HEK293T (cell line): ENCODE measurements at regions not wholly inside any gene's neighbourhood (a gene's known extent, or its start where the extent isn't known, plus 50 kb on each side); places are given as distances from the start of the nearest gene placed in this dataset.

Experiments
- CTCF ChIA-PET: fragments of 350-600 bp; formaldehyde crosslinking; extraction: SDS; loops from one replicate; lab custom pipeline; 2021; ENCODE audit warnings: antibody characterized with exemption, inconsistent platforms; lab: Yijun Ruan, JAX
- POLR2A ChIA-PET: fragments of 350-600 bp; formaldehyde crosslinking; extraction: SDS; loops from one replicate; lab custom pipeline; 2020; ENCODE audit warnings: antibody characterized with exemption, inconsistent platforms; lab: Yijun Ruan, JAX
- DNase-seq: peaks from one replicate; pipeline ENCODE4 v3.0.0; 2012; ENCODE audit warnings: mixed read lengths; ENCODE audit errors: extremely low spot score
- ARNT ChIP-seq: fragments of 450-650 bp; IDR thresholded peaks from 2 replicates; pipeline ENCODE4 v1.6.1; 2017; ENCODE audit warnings: mild to moderate bottlenecking
- BHLHE40 ChIP-seq: fragments of 450-650 bp; IDR thresholded peaks from 2 replicates; pipeline ENCODE4 v1.6.1; 2016; ENCODE audit warnings: mild to moderate bottlenecking, moderate library complexity, borderline replicate concordance
- CTBP1 ChIP-seq: fragments of 450-650 bp; IDR thresholded peaks from 2 replicates; pipeline ENCODE4 v1.6.1; 2016; ENCODE audit warnings: borderline replicate concordance
- ELF4 ChIP-seq: fragments of 450-650 bp; IDR thresholded peaks from 2 replicates; pipeline ENCODE4 v1.6.1; 2017; ENCODE audit warnings: antibody characterized with exemption
- FOXA1 ChIP-seq: fragments of 450-650 bp; IDR thresholded peaks from 2 replicates; pipeline ENCODE4 v1.6.1; 2016; ENCODE audit warnings: mild to moderate bottlenecking
- FOXK2 ChIP-seq: fragments of 450-650 bp; IDR thresholded peaks from 2 replicates; pipeline ENCODE4 v1.6.1; 2016; ENCODE audit warnings: mild to moderate bottlenecking
- FOXM1 ChIP-seq: fragments of 450-650 bp; IDR thresholded peaks from 2 replicates; pipeline ENCODE4 v1.6.1; 2017; ENCODE audit warnings: mild to moderate bottlenecking, borderline replicate concordance
- HDGF ChIP-seq: fragments of 450-650 bp; IDR thresholded peaks from 2 replicates; pipeline ENCODE4 v1.6.1; 2017; ENCODE audit warnings: antibody characterized with exemption, borderline replicate concordance
- L3MBTL2 ChIP-seq: fragments of 450-650 bp; conservative IDR thresholded peaks from 2 replicates; pipeline ENCODE4 v1.6.1; 2016; ENCODE audit warnings: mild to moderate bottlenecking
- LEF1 ChIP-seq: fragments of 450-650 bp; IDR thresholded peaks from 2 replicates; pipeline ENCODE4 v1.6.1; 2017; ENCODE audit warnings: mild to moderate bottlenecking, borderline replicate concordance
- NFRKB ChIP-seq: fragments of 450-650 bp; IDR thresholded peaks from 2 replicates; pipeline ENCODE4 v1.6.1; 2016; ENCODE audit warnings: mild to moderate bottlenecking, moderate library complexity
- PKNOX1 ChIP-seq: fragments of 450-650 bp; IDR thresholded peaks from 2 replicates; pipeline ENCODE4 v1.6.1; 2016
- SP1 ChIP-seq: fragments of 450-650 bp; IDR thresholded peaks from 2 replicates; pipeline ENCODE4 v1.6.1; 2017
- SUZ12 ChIP-seq: fragments of 450-650 bp; IDR thresholded peaks from 2 replicates; pipeline ENCODE4 v1.6.1; 2016; ENCODE audit warnings: mild to moderate bottlenecking
- TARDBP ChIP-seq: fragments of 450-650 bp; IDR thresholded peaks from 2 replicates; pipeline ENCODE4 v1.6.1; 2016
- ZNF384 ChIP-seq: fragments of 450-650 bp; IDR thresholded peaks from 2 replicates; pipeline ENCODE4 v1.6.1; 2016

DNA sequence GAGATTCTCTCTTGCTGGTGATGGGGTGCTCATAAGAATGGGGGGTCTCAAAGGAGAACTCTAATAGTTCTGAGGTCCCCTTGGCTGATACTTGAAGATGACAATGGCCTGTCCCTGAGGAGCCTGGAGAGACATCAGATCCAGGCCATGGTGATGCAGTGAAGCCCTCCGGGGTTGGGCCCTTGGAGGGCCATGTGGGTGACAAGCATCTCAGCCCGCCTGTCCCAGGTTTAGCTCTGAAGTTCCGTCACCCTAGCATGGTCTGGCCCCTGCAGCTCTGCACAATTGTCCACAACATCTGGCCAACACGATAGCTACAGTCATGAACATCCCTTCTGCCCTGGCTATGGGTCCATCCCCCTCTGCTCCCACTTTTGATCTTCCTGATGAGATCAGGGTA, 202.8 kb upstream of the HS6ST1 start:
- POLR2A ChIA-PET, result no interaction called here
- CTCF ChIA-PET, result no interaction called here
- TF ChIP-seq CTBP1 (no peak), SUZ12 (no peak), HDGF (no peak), FOXK2 (no peak), FOXM1 (no peak), L3MBTL2 (no peak), ARNT (no peak), NFRKB (no peak), ELF4 (no peak), SP1 (no peak), FOXA1 (no peak), ZNF384 (no peak), LEF1 (no peak), BHLHE40 (no peak), TARDBP (no peak), PKNOX1 (no peak)
- no peak for DNase-seq

DNA sequence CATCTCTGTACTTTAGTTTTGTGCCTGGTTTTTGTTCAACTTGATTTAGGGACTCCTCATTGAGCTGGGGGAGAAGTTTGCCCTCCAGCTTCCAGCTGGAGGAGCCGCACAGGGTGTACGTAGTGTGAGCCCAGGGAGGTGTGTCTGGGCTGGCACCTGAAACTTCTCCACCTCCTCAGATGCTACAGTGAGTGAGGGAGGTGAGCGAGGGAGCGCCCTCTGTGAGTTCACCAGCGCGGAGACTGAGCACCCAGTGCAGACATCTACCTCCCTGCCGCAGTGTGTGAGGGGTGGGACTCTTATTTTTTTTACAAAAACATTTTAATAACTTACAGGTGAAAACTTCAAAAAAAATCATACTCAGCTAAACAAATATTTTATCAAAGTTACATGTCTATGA, 204.2 kb upstream of the HS6ST1 start:
- TF ChIP-seq ZNF384, result no peak
- no peak for TF ChIP-seq BHLHE40
- no peak for TF ChIP-seq FOXM1
- TF ChIP-seq PKNOX1, result no peak
- TF ChIP-seq FOXA1, result no peak
- TF ChIP-seq HDGF, result no peak
- no peak for TF ChIP-seq CTBP1
- TF ChIP-seq ARNT, result no peak
- no peak for TF ChIP-seq SUZ12
- no peak for TF ChIP-seq SP1
- no peak for TF ChIP-seq LEF1
- TF ChIP-seq TARDBP, result no peak
- no peak for TF ChIP-seq FOXK2
- CTCF ChIA-PET, result no interaction called here
- POLR2A ChIA-PET, result no interaction called here
- no peak for DNase-seq

GRCh38 chr2:128523457-128523856, 204.8 kb upstream of the HS6ST1 start:
- TF ChIP-seq PKNOX1 (no peak), ELF4 (no peak), LEF1 (no peak), FOXA1 (no peak), ARNT (no peak), FOXK2 (no peak), CTBP1 (no peak), SUZ12 (no peak), L3MBTL2 (no peak), NFRKB (no peak), FOXM1 (no peak), SP1 (no peak), TARDBP (no peak), BHLHE40 (no peak), HDGF (no peak)
- DNase-seq, result no peak
- ChIA-PET POLR2A (no interaction called here), CTCF (no interaction called here)

DNA sequence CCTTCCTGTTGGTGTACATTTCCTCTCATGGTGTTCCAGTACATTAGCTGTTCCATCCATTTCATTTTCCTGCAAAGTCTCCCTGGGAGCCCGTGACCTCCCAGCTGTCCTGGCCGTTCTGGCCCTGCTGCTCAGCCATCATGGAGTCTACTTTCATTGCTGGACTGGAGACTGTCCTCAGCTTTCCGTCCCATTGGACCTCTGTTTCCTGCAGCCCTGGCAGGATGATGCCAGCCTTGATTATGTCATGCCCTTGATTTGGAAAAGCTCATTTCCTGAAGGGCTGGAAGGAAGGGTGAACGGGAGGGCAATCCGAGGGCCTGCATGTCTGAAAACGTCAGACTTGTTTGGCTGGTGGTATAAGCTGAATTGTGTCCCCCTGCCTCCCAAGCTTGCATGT, 205.5 kb upstream of the HS6ST1 start:
- DNase-seq, result no peak
- ChIA-PET POLR2A (no interaction called here), CTCF (no interaction called here)
- TF ChIP-seq FOXA1, result no peak
- no peak for TF ChIP-seq NFRKB
- TF ChIP-seq FOXK2, result no peak
- no peak for TF ChIP-seq PKNOX1

- no peak for TF ChIP-seq FOXK2
- TF ChIP-seq ELF4, result no peak
- no peak for TF ChIP-seq SP1
- TF ChIP-seq HDGF, result no peak
- no peak for TF ChIP-seq NFRKB
- no peak for TF ChIP-seq FOXA1
- TF ChIP-seq L3MBTL2, result no peak
- TF ChIP-seq TARDBP, result no peak
- TF ChIP-seq SUZ12, result no peak
- no peak for TF ChIP-seq FOXM1
- no peak for TF ChIP-seq PKNOX1
- TF ChIP-seq LEF1, result no peak
- TF ChIP-seq ZNF384, result no peak
- CTCF ChIA-PET, result no interaction called here
- POLR2A ChIA-PET, result no interaction called here
These were observed 207.0 kb upstream of the HS6ST1 start for GRCh38 chr2:128525653-128526052.

More at GRCh38 chr2:128525653-128526052, 207.0 kb upstream of the HS6ST1 start:
- no peak for DNase-seq
